H1 (cell line): ENCODE measurements at regions not wholly inside any gene's neighbourhood (a gene's known extent, or its start where the extent isn't known, plus 50 kb on each side); places are given as distances from the start of the nearest gene placed in this dataset.

ENCODE experiments used
- CTCF ChIP-seq, 3 experiments: IDR thresholded peaks; 1 replicate in 2 of 3; 2 replicates in 1 of 3; pipeline versions ENCODE4 v1.5.1 to v1.6.1; 2011; ENCODE audit warnings: low read length in 3 of 3, mild to moderate bottlenecking in 3 of 3, inconsistent platforms in 2 of 3, low read depth in 1 of 3, moderate library complexity in 1 of 3; ENCODE audit not compliant: insufficient read depth in 1 of 3; ENCODE audit errors: control extremely low read depth in 1 of 3
- EZH2 ChIP-seq: fragments of 200-600 bp; sonication (generic); IDR thresholded peaks from 2 replicates; pipeline ENCODE4 v1.7.1; 2012; ENCODE audit warnings: low read depth, mild to moderate bottlenecking, moderate library complexity, low read length, inconsistent platforms; ENCODE audit not compliant: severe bottlenecking
- HDAC6 ChIP-seq: IDR thresholded peaks from one replicate; pipeline ENCODE4 v1.7.1; 2012; ENCODE audit warnings: low read depth, mild to moderate bottlenecking, inconsistent platforms, low read length, moderate library complexity
- RXRA ChIP-seq: IDR thresholded peaks from 2 replicates; pipeline ENCODE4 v1.6.1; 2011; ENCODE audit warnings: low read depth, mild to moderate bottlenecking, low read length, moderate library complexity; ENCODE audit not compliant: insufficient read depth
- SIN3A ChIP-seq, 2 experiments: IDR thresholded peaks in 1 of 2; conservative IDR thresholded peaks in 1 of 2; 2 replicates each; pipeline ENCODE4 v1.6.1; 2011 to 2012; ENCODE audit warnings: low read length in 2 of 2, improper control_type of control experiment in 1 of 2, low read depth in 1 of 2, mild to moderate bottlenecking in 1 of 2
- SIX5 ChIP-seq: IDR thresholded peaks from 2 replicates; pipeline ENCODE4 v1.6.1; 2011; ENCODE audit warnings: mild to moderate bottlenecking, low read depth, low read length
- ZNF274 ChIP-seq: IDR thresholded peaks from 2 replicates; pipeline ENCODE4 v1.7.0; 2012; ENCODE audit warnings: low read length, borderline replicate concordance; ENCODE audit errors: extremely low read depth
- TF ChIP-seq, protein P1 (sequence below): fragments of 300-600 bp; sonication (generic); IDR thresholded peaks from 2 replicates; pipeline ENCODE4 v1.7.1; 2012; ENCODE audit warnings: low read length, moderate library complexity, mild to moderate bottlenecking, inconsistent platforms; ENCODE audit not compliant: insufficient replicate concordance
- TF ChIP-seq, protein P2 (sequence below): IDR thresholded peaks from 2 replicates; pipeline ENCODE4 v1.6.1; 2012; ENCODE audit warnings: inconsistent platforms

DNA sequence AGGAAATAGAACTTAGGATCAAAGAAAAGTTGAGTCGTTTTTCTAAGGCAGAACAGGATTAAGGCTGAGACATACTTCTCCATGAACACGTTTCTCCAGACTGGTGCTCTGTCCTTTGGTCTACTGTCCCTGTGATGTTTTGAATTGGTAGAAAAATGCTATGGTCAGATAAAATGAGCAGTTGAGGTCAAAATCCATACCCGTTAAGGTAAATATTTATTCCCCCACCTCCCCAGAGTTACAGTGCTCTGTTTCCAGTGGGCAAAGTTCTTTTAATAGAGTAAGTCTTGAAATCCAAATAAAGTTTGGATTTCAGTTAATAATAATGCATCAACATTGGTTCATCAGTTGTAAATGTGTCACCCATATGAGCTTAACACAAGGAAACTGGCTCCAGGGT, 74.5 kb downstream of the PTHLH start (continued):
- TF ChIP-seq, protein P1, sequence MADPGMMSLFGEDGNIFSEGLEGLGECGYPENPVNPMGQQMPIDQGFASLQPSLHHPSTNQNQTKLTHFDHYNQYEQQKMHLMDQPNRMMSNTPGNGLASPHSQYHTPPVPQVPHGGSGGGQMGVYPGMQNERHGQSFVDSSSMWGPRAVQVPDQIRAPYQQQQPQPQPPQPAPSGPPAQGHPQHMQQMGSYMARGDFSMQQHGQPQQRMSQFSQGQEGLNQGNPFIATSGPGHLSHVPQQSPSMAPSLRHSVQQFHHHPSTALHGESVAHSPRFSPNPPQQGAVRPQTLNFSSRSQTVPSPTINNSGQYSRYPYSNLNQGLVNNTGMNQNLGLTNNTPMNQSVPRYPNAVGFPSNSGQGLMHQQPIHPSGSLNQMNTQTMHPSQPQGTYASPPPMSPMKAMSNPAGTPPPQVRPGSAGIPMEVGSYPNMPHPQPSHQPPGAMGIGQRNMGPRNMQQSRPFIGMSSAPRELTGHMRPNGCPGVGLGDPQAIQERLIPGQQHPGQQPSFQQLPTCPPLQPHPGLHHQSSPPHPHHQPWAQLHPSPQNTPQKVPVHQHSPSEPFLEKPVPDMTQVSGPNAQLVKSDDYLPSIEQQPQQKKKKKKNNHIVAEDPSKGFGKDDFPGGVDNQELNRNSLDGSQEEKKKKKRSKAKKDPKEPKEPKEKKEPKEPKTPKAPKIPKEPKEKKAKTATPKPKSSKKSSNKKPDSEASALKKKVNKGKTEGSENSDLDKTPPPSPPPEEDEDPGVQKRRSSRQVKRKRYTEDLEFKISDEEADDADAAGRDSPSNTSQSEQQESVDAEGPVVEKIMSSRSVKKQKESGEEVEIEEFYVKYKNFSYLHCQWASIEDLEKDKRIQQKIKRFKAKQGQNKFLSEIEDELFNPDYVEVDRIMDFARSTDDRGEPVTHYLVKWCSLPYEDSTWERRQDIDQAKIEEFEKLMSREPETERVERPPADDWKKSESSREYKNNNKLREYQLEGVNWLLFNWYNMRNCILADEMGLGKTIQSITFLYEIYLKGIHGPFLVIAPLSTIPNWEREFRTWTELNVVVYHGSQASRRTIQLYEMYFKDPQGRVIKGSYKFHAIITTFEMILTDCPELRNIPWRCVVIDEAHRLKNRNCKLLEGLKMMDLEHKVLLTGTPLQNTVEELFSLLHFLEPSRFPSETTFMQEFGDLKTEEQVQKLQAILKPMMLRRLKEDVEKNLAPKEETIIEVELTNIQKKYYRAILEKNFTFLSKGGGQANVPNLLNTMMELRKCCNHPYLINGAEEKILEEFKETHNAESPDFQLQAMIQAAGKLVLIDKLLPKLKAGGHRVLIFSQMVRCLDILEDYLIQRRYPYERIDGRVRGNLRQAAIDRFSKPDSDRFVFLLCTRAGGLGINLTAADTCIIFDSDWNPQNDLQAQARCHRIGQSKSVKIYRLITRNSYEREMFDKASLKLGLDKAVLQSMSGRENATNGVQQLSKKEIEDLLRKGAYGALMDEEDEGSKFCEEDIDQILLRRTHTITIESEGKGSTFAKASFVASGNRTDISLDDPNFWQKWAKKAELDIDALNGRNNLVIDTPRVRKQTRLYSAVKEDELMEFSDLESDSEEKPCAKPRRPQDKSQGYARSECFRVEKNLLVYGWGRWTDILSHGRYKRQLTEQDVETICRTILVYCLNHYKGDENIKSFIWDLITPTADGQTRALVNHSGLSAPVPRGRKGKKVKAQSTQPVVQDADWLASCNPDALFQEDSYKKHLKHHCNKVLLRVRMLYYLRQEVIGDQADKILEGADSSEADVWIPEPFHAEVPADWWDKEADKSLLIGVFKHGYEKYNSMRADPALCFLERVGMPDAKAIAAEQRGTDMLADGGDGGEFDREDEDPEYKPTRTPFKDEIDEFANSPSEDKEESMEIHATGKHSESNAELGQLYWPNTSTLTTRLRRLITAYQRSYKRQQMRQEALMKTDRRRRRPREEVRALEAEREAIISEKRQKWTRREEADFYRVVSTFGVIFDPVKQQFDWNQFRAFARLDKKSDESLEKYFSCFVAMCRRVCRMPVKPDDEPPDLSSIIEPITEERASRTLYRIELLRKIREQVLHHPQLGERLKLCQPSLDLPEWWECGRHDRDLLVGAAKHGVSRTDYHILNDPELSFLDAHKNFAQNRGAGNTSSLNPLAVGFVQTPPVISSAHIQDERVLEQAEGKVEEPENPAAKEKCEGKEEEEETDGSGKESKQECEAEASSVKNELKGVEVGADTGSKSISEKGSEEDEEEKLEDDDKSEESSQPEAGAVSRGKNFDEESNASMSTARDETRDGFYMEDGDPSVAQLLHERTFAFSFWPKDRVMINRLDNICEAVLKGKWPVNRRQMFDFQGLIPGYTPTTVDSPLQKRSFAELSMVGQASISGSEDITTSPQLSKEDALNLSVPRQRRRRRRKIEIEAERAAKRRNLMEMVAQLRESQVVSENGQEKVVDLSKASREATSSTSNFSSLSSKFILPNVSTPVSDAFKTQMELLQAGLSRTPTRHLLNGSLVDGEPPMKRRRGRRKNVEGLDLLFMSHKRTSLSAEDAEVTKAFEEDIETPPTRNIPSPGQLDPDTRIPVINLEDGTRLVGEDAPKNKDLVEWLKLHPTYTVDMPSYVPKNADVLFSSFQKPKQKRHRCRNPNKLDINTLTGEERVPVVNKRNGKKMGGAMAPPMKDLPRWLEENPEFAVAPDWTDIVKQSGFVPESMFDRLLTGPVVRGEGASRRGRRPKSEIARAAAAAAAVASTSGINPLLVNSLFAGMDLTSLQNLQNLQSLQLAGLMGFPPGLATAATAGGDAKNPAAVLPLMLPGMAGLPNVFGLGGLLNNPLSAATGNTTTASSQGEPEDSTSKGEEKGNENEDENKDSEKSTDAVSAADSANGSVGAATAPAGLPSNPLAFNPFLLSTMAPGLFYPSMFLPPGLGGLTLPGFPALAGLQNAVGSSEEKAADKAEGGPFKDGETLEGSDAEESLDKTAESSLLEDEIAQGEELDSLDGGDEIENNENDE, result no peak
- TF ChIP-seq SIX5 (no peak), EZH2 (no peak), HDAC6 (no peak), SIN3A (conservative IDR thresholded peaks at IDR 0.05 in 1 of 2, IDR thresholded peaks at IDR 0.05 in 1 of 2; ENCODE audit: low read depth in 1 of 2, low read length in 2 of 2) (no peak), RXRA (no peak), ZNF274 (no peak), CTCF (IDR thresholded peaks at IDR 0.05; ENCODE audit: control extremely low read depth in 1 of 3, insufficient read depth in 1 of 3, low read depth in 1 of 3, low read length in 3 of 3) (no peak)
- TF ChIP-seq, protein P2, sequence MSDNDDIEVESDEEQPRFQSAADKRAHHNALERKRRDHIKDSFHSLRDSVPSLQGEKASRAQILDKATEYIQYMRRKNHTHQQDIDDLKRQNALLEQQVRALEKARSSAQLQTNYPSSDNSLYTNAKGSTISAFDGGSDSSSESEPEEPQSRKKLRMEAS, result no peak
